GM12865 (cell line): ENCODE measurements at regions not wholly inside any gene's neighbourhood (a gene's known extent, or its start where the extent isn't known, plus 50 kb on each side); places are given as distances from the start of the nearest gene placed in this dataset.

Source experiments
- DNase-seq: peaks from one replicate; pipeline ENCODE4 v3.0.0; 2010; ENCODE audit warnings: low read depth
- H3K4me3 ChIP-seq: 2 replicates; pipeline ENCODE4 v1.5.1; 2011; ENCODE audit warnings: mild to moderate bottlenecking, low read depth, low read length, control low read depth
- CTCF ChIP-seq: IDR thresholded peaks from 2 replicates; pipeline ENCODE4 v1.5.1; 2011; ENCODE audit warnings: low read length, control low read depth, low read depth, inconsistent platforms; ENCODE audit not compliant: insufficient read depth; ENCODE audit errors: missing control alignments

GRCh38 chr6:122323361-122323760 is 76.1 kb upstream of the HSF2 start:
- no peak for TF ChIP-seq CTCF
- no peak for DNase-seq
- peak overlapping the region; percentile 51 for H3K4me3 ChIP-seq

GRCh38 chr6:122330315-122330714 is 69.1 kb upstream of the HSF2 start:
- no peak for TF ChIP-seq CTCF
- no peak overlapping the region for H3K4me3 ChIP-seq
- DNase-seq: no peak

DNA sequence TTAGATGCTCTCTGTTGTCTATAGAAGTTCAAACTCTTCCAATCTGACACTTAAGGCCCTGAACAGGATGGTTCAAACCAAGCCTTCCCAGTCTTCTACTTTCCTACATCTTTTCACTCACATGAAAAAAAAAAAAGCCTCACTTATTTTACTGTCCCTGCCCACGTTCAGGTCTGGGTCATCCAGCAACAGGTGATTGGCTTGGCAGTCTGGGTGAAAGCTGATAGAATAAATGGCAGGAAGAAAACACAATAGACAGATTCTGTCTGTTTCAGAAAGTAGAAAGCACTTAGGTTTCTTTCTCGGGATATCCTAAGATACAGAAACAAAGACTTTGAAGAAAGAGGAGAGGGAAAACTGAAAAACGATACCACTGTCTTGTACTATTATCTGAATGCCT is 61.8 kb upstream of the HSF2 start:
- DNase-seq: no peak
- no peak overlapping the region for H3K4me3 ChIP-seq
- no peak for TF ChIP-seq CTCF

- no peak for DNase-seq
- H3K4me3 ChIP-seq: no peak overlapping the region
- TF ChIP-seq CTCF: no peak
Measured at GRCh38 chr6:122339661-122340060, 59.8 kb upstream of the HSF2 start.

DNA sequence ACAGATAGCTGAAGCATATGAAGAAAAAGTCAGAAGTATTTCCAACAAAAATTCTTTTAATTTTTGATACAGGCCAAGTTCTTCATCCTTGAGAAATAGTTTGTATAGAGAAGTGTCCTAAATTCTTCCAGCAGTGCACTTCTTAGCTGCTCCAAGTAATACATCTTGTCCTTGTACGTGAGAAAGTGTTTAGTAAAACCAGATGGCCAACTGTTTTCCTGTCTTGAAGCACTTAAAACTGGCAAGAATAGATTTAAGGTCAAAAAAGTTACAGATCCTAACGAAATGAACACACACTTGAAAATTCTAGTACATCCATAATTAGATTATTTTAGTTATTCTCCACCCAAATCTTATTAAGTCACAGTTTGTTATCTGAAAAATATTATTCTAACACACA is 52.2 kb upstream of the HSF2 start:
- TF ChIP-seq CTCF: no peak
- DNase-seq: no peak

GRCh38 chr6:122347751-122348150 is 51.7 kb upstream of the HSF2 start:
- no peak for TF ChIP-seq CTCF
- H3K4me3 ChIP-seq: no peak overlapping the region
- no peak for DNase-seq

More for the DNA sequence above, 52.2 kb upstream of the HSF2 start:
- H3K4me3 ChIP-seq: no peak overlapping the region
